Kidney (tissue), 13 donors: ENCODE measurements at regions not wholly inside any gene's neighbourhood (a gene's known extent, or its start where the extent isn't known, plus 50 kb on each side); places are given as distances from the start of the nearest gene placed in this dataset.

Experiments used
- DNase-seq, 5 donors: peaks; one replicate each; pipeline ENCODE4 v3.0.0-alpha.2; 2013 to 2020
- FAIRE-seq: peaks from 2 replicates; lab custom pipeline; 2012; peaks lifted over from hg19 to GRCh38; lab: Jason Lieb, UNC
- H3K27ac ChIP-seq, 2 donors: one replicate each; pipeline ENCODE4 v1.7.0; 2013; ENCODE audit warnings: low read depth in 2 of 2, low read length in 2 of 2, inconsistent platforms in 1 of 2
- H3K27me3 ChIP-seq: one replicate; pipeline ENCODE4 v1.7.1; 2013; ENCODE audit warnings: low read length, inconsistent platforms; ENCODE audit not compliant: control insufficient read depth, insufficient read depth
- H3K36me3 ChIP-seq, 3 donors: one replicate each; pipeline versions ENCODE4 v1.7.0 to v1.7.1; 2013; ENCODE audit warnings: low read length in 3 of 3, control low read depth in 1 of 3, inconsistent platforms in 1 of 3; ENCODE audit not compliant: insufficient read depth in 3 of 3, control insufficient read depth in 2 of 3
- H3K4me1 ChIP-seq, 3 donors: one replicate each; pipeline versions ENCODE4 v1.7.0 to v1.7.1; 2013; ENCODE audit warnings: low read length in 3 of 3, inconsistent platforms in 1 of 3, low read depth in 1 of 3; ENCODE audit not compliant: control insufficient read depth in 2 of 3, insufficient read depth in 2 of 3
- H3K4me3 ChIP-seq, 3 donors: one replicate each; pipeline versions ENCODE4 v1.7.0 to v1.8.1; 2013; ENCODE audit warnings: low read length in 3 of 3, control low read depth in 1 of 3, inconsistent platforms in 1 of 3
- H3K9ac ChIP-seq, 3 donors: one replicate each; pipeline versions ENCODE4 v1.7.0 to v1.7.1; 2013; ENCODE audit warnings: low read length in 3 of 3, control low read depth in 1 of 3, inconsistent platforms in 1 of 3
- H3K9me3 ChIP-seq, 3 donors: one replicate each; pipeline versions ENCODE4 v1.7.0 to v1.7.1; 2013; ENCODE audit warnings: low read length in 3 of 3, control low read depth in 1 of 3, inconsistent platforms in 1 of 3; ENCODE audit not compliant: control insufficient read depth in 2 of 3, insufficient read depth in 1 of 3
- CTCF ChIP-seq: IDR thresholded peaks from 3 replicates; pipeline ENCODE4 v1.5.1; 2012; ENCODE audit warnings: mild to moderate bottlenecking, moderate library complexity, borderline replicate concordance; ENCODE audit not compliant: insufficient read depth; ENCODE audit errors: extremely low read depth
- intact Hi-C: fragments of 100-400 bp; cut with DNase I; formaldehyde crosslinking; loops from one replicate; pipeline ENCODE4 v1.11.1; 2022
- donor health status: control.
- donor health status: control.
- donor health status: control.
- donor health status: control.
- donor health status: control.
- donor health status: DM: yes; HTN: yes; CAD: no.
- donor health status: Normal renal cell carcinoma (clear cell type).

GRCh38 chr1:43062527-43063095 is 103.9 kb upstream of the SLC2A1 start:
- Histone ChIP-seq H3K36me3 (no peaks in the 10 kb centered on the region), H3K4me3 (no peak overlapping the region), H3K9ac (no peak overlapping the region), H3K9me3 (no peaks in the 10 kb centered on the region), H3K27me3 (no peaks in the 10 kb centered on the region), H3K4me1 (peaks cover 0 to 3% (median 0%) of the 10 kb centered on the region in 3 donors), H3K27ac (no peak overlapping the region)
- intact Hi-C loops, result no loop called here
- DNase-seq (no peak), FAIRE-seq (no peak)
- no peak for TF ChIP-seq CTCF

GRCh38 chr1:43061757-43062156 is 103.1 kb upstream of the SLC2A1 start:
- H3K9me3 ChIP-seq, result no peaks in the 10 kb centered on the region
- intact Hi-C loops, result no loop called here
- H3K4me3 ChIP-seq, result no peak overlapping the region
- H3K36me3 ChIP-seq, result no peaks in the 10 kb centered on the region
- TF ChIP-seq CTCF, result no peak
- H3K27me3 ChIP-seq, result no peaks in the 10 kb centered on the region
- DNase-seq (no peak), FAIRE-seq (no peak)
- peaks cover 0 to 3% (median 0%) of the 10 kb centered on the region in 3 donors for H3K4me1 ChIP-seq
- H3K9ac ChIP-seq, result no peak overlapping the region
- no peak overlapping the region for H3K27ac ChIP-seq

- Histone ChIP-seq H3K9ac (no peak overlapping the region), H3K36me3 (no peaks in the 10 kb centered on the region), H3K9me3 (no peaks in the 10 kb centered on the region), H3K4me1 (peaks cover 0 to 3% (median 0%) of the 10 kb centered on the region in 3 donors), H3K27ac (no peak overlapping the region), H3K4me3 (no peak overlapping the region), H3K27me3 (no peaks in the 10 kb centered on the region)
- TF ChIP-seq CTCF, result no peak
- DNase-seq (peak in 1 of 5 donors; percentile 13), FAIRE-seq (no peak)
- intact Hi-C loops, result no loop called here
Measured at GRCh38 chr1:43059640-43060574, 101.2 kb upstream of the SLC2A1 start.
